Tibial nerve (tissue), 4 donors: ENCODE measurements at regions not wholly inside any gene's neighbourhood (a gene's known extent, or its start where the extent isn't known, plus 50 kb on each side); places are given as distances from the start of the nearest gene placed in this dataset.

Experiments
- CTCF ChIP-seq, 5 experiments: fragments of 200-600 bp in 3 of 5; fragments of 450-650 bp in 2 of 5; sonication (generic) in 3 of 5; IDR thresholded peaks; one replicate each; pipeline ENCODE4 v1.5.1; 2016 to 2019; ENCODE audit warnings: antibody characterized with exemption in 5 of 5, mild to moderate bottlenecking in 3 of 5, moderate library complexity in 2 of 5
- EP300 ChIP-seq, 2 donors: sonication (generic); formaldehyde crosslinking; IDR thresholded peaks; one replicate each; pipeline ENCODE4 v1.6.1; 2017; ENCODE audit warnings: antibody characterized with exemption in 2 of 2, mild to moderate bottlenecking in 1 of 2

- no peak for TF ChIP-seq EP300 (IDR thresholded peaks at IDR 0.05)
- TF ChIP-seq CTCF (IDR thresholded peaks at IDR 0.05): no peak
Observed at GRCh38 chr2:164109006-164109405, 373.2 kb upstream of the FIGN start.
